Ishikawa (cell line): ENCODE measurements at regions not wholly inside any gene's neighbourhood (a gene's known extent, or its start where the extent isn't known, plus 50 kb on each side); places are given as distances from the start of the nearest gene placed in this dataset.

Experiments
- CEBPB ChIP-seq: IDR thresholded peaks from 2 replicates; pipeline ENCODE4 v1.6.1; 2012
- CREB1 ChIP-seq: IDR thresholded peaks from 2 replicates; pipeline ENCODE4 v1.6.1; 2012; ENCODE audit warnings: low read depth
- EGR1 ChIP-seq: IDR thresholded peaks from 2 replicates; pipeline ENCODE4 v1.6.1; 2012
- EP300 ChIP-seq: IDR thresholded peaks from 2 replicates; pipeline ENCODE4 v1.6.1; 2012; ENCODE audit warnings: borderline replicate concordance
- FOXM1 ChIP-seq: IDR thresholded peaks from 2 replicates; pipeline ENCODE4 v1.6.1; 2012; ENCODE audit warnings: low read depth, borderline replicate concordance
- MAX ChIP-seq: IDR thresholded peaks from 2 replicates; pipeline ENCODE4 v1.6.1; 2012
- NFIC ChIP-seq: IDR thresholded peaks from 2 replicates; pipeline ENCODE4 v1.6.1; 2012
- RAD21 ChIP-seq: IDR thresholded peaks from 2 replicates; pipeline ENCODE4 v1.6.1; 2012; ENCODE audit warnings: low read depth
- REST ChIP-seq: IDR thresholded peaks from 2 replicates; pipeline ENCODE4 v1.6.1; 2012; ENCODE audit warnings: low read depth, mild to moderate bottlenecking
- TAF1 ChIP-seq: IDR thresholded peaks from 2 replicates; pipeline ENCODE4 v1.6.1; 2012; ENCODE audit warnings: low read depth, mild to moderate bottlenecking
- TCF12 ChIP-seq: IDR thresholded peaks from 2 replicates; pipeline ENCODE4 v1.6.1; 2012; ENCODE audit warnings: low read depth
- TEAD4 ChIP-seq: IDR thresholded peaks from 2 replicates; pipeline ENCODE4 v1.6.1; 2012
- USF1 ChIP-seq: IDR thresholded peaks from 2 replicates; pipeline ENCODE4 v1.6.1; 2012
- YY1 ChIP-seq: IDR thresholded peaks from 2 replicates; pipeline ENCODE4 v1.6.1; 2012; ENCODE audit warnings: low read depth
- ZBTB7A ChIP-seq: IDR thresholded peaks from 2 replicates; pipeline ENCODE4 v1.6.1; 2012; ENCODE audit warnings: low read depth

- no peak for TF ChIP-seq REST
- TF ChIP-seq NFIC: no peak
- TF ChIP-seq RAD21: no peak
- no peak for TF ChIP-seq TCF12
- no peak for TF ChIP-seq CREB1
- no peak for TF ChIP-seq TAF1
- TF ChIP-seq MAX: no peak
- no peak for TF ChIP-seq USF1
- TF ChIP-seq CEBPB: no peak
- no peak for TF ChIP-seq EP300
These were observed 312.0 kb upstream of the RASGRP1 start for GRCh38 chr15:38876621-38877020.

GRCh38 chr15:38877471-38877870, 312.9 kb upstream of the RASGRP1 start:
- TF ChIP-seq TCF12 (no peak), TEAD4 (no peak), MAX (no peak), TAF1 (no peak), YY1 (no peak), USF1 (no peak), FOXM1 (no peak), NFIC (no peak), CEBPB (no peak), REST (no peak), EGR1 (no peak), CREB1 (no peak), EP300 (no peak), RAD21 (no peak), ZBTB7A (no peak)

GRCh38 chr15:38878026-38878425, 313.4 kb upstream of the RASGRP1 start:
- TF ChIP-seq USF1 (no peak), FOXM1 (no peak), MAX (no peak), RAD21 (no peak), TAF1 (no peak), CEBPB (no peak), EGR1 (no peak), YY1 (no peak), EP300 (no peak), CREB1 (no peak), ZBTB7A (no peak), TCF12 (no peak), REST (no peak), TEAD4 (no peak), NFIC (no peak)

- TF ChIP-seq NFIC: peak; percentile 77
- TF ChIP-seq CREB1: no peak
- no peak for TF ChIP-seq EGR1
- no peak for TF ChIP-seq USF1
These were observed 314.3 kb upstream of the RASGRP1 start for GRCh38 chr15:38878926-38879325.
